SK-N-SH (cell line): ENCODE measurements at regions not wholly inside any gene's neighbourhood (a gene's known extent, or its start where the extent isn't known, plus 50 kb on each side); places are given as distances from the start of the nearest gene placed in this dataset.

Source experiments
- CTCF ChIA-PET: fragments of 300-600, 350-600 bp; formaldehyde crosslinking; extraction: SDS; loops from one replicate; lab custom pipeline; 2021; lab: Yijun Ruan, JAX
- POLR2A ChIA-PET: fragments of 350-600 bp; sonication (Branson Sonifier 250); formaldehyde crosslinking; extraction: SDS; loops from one replicate; lab custom pipeline; 2020; ENCODE audit warnings: antibody characterized with exemption, inconsistent platforms; lab: Yijun Ruan, JAX
- DNase-seq: peaks from one replicate; pipeline ENCODE4 v3.0.0; 2012
- H2AFZ ChIP-seq: fragments of 200-600 bp; sonication (generic); 2 replicates; pipeline ENCODE4 v1.8.1; 2016; ENCODE audit warnings: antibody characterized with exemption, mild to moderate bottlenecking, low read depth
- H3F3A ChIP-seq: fragments of 200-600 bp; sonication (generic); replicated peaks from 2 replicates; pipeline ENCODE3; 2016; ENCODE audit warnings: antibody characterized with exemption, mild to moderate bottlenecking; ENCODE audit not compliant: insufficient read depth
- H3K27ac ChIP-seq, 2 experiments: fragments of 200-500 bp in 1 of 2; fragments of 200-600 bp in 1 of 2; sonication (Bioruptor generic) in 1 of 2; sonication (generic), shearing (Covaris generic) in 1 of 2; 2 replicates each; pipeline versions ENCODE4 v1.5.1 to v1.6.1; 2014 to 2016; ENCODE audit warnings: low read depth in 2 of 2, inconsistent platforms in 1 of 2, low read length in 1 of 2, mild to moderate bottlenecking in 1 of 2, mixed read lengths in 1 of 2
- H3K27me3 ChIP-seq: fragments of 200-600 bp; sonication (generic), shearing (Covaris generic); 2 replicates; pipeline ENCODE4 v1.6.1; 2016; ENCODE audit warnings: mixed run types; ENCODE audit not compliant: insufficient read depth
- H3K36me3 ChIP-seq, 2 experiments: fragments of 200-500 bp in 1 of 2; fragments of 200-600 bp in 1 of 2; sonication (Bioruptor generic) in 1 of 2; sonication (generic) in 1 of 2; replicated peaks in 1 of 2; 2 replicates each; pipeline versions ENCODE3 to v1.5.1; 2014 to 2016; ENCODE audit warnings: low read length in 1 of 2, mild to moderate bottlenecking in 1 of 2; ENCODE audit not compliant: insufficient read depth in 2 of 2, control insufficient read depth in 1 of 2
- H3K4me1 ChIP-seq, 2 experiments: fragments of 200-500 bp in 1 of 2; fragments of 200-600 bp in 1 of 2; sonication (Bioruptor generic) in 1 of 2; sonication (generic), shearing (Covaris generic) in 1 of 2; 2 replicates each; pipeline versions ENCODE4 v1.5.1 to v1.6.1; 2014 to 2016; ENCODE audit warnings: low read depth in 1 of 2, low read length in 1 of 2, mixed run types in 1 of 2; ENCODE audit not compliant: insufficient read depth in 2 of 2, control insufficient read depth in 1 of 2
- H3K4me2 ChIP-seq: fragments of 200-600 bp; sonication (generic), shearing (Covaris generic); 2 replicates; pipeline ENCODE4 v1.6.1; 2017; ENCODE audit warnings: mixed run types
- H3K4me3 ChIP-seq, 2 experiments: fragments of 200-500 bp in 1 of 2; fragments of 200-600 bp in 1 of 2; sonication (Bioruptor generic) in 1 of 2; sonication (generic), shearing (Covaris generic) in 1 of 2; 2 replicates each; pipeline versions ENCODE4 v1.5.1 to v1.8.1; 2014 to 2016; ENCODE audit warnings: low read depth in 2 of 2, inconsistent platforms in 1 of 2, low read length in 1 of 2, mild to moderate bottlenecking in 1 of 2, mixed read lengths in 1 of 2, moderate library complexity in 1 of 2
- H3K79me2 ChIP-seq: fragments of 200-600 bp; sonication (generic); 2 replicates; pipeline ENCODE4 v1.8.1; 2017; ENCODE audit warnings: mild to moderate bottlenecking; ENCODE audit not compliant: insufficient read depth
- H3K9ac ChIP-seq: fragments of 200-600 bp; sonication (generic); 2 replicates; pipeline ENCODE4 v1.6.1; 2017; ENCODE audit warnings: mixed run types
- H3K9me2 ChIP-seq: fragments of 200-600 bp; sonication (generic); 2 replicates; pipeline ENCODE4 v1.6.1; 2017; ENCODE audit warnings: mixed run types
- H3K9me3 ChIP-seq: fragments of 200-600 bp; sonication (generic); 2 replicates; pipeline ENCODE4 v1.6.1; 2017; ENCODE audit warnings: mixed run types, mild to moderate bottlenecking, moderate library complexity
- H4K20me1 ChIP-seq: fragments of 200-600 bp; sonication (generic); 2 replicates; pipeline ENCODE4 v1.6.1; 2017; ENCODE audit warnings: mild to moderate bottlenecking, mixed run types; ENCODE audit not compliant: insufficient read depth
- CTCF ChIP-seq: fragments of 200-600 bp; sonication (generic); IDR thresholded peaks from 2 replicates; pipeline ENCODE4 v1.6.1; 2017; ENCODE audit warnings: antibody characterized with exemption, mild to moderate bottlenecking, moderate library complexity
- JUND ChIP-seq: IDR thresholded peaks from 2 replicates; pipeline ENCODE4 v1.4.0; 2012
- PBX3 ChIP-seq: IDR thresholded peaks from 2 replicates; pipeline ENCODE4; 2012
- TCF12 ChIP-seq: IDR thresholded peaks from 2 replicates; pipeline ENCODE4 v1.4.0; 2012
- WGBS: methylation state at CpG from one replicate; pipeline ENCODE4 v1.1.6; 2017; ENCODE audit warnings: low lambda C conversion rate; 5-methylcytosine and 5-hydroxymethylcytosine counted together
- TF ChIP-seq, protein P1 (sequence below): IDR thresholded peaks from 2 replicates; pipeline ENCODE4 v1.4.0; 2012; ENCODE audit warnings: low read depth, borderline replicate concordance
- TF ChIP-seq, protein P2 (sequence below): IDR thresholded peaks from 2 replicates; pipeline ENCODE4 v1.4.0; 2012; ENCODE audit warnings: low read depth, borderline replicate concordance

GRCh38 chr9:118984607-118985006 lies 384.6 kb downstream of the BRINP1 start:
- CTCF ChIA-PET = no interaction called here

More at GRCh38 chr9:118984607-118985006, 384.6 kb downstream of the BRINP1 start:
- Histone ChIP-seq H3F3A (no peaks in the 10 kb centered on the region), H3K4me3 (no peak overlapping the region), H3K9ac (no peak overlapping the region), H4K20me1 (no peaks in the 10 kb centered on the region), H3K27ac (no peak overlapping the region), H3K79me2 (no peaks in the 10 kb centered on the region), H3K4me2 (no peak overlapping the region), H3K27me3 (no peaks in the 10 kb centered on the region), H2AFZ (no peak overlapping the region), H3K36me3 (no peaks in the 10 kb centered on the region), H3K9me3 (no peaks in the 10 kb centered on the region), H3K9me2 (no peaks in the 10 kb centered on the region), H3K4me1 (peaks cover 0 to 2% of the 10 kb centered on the region in 2 experiments; a peak in 1 of 4 replicates)
- TF ChIP-seq, protein P1, sequence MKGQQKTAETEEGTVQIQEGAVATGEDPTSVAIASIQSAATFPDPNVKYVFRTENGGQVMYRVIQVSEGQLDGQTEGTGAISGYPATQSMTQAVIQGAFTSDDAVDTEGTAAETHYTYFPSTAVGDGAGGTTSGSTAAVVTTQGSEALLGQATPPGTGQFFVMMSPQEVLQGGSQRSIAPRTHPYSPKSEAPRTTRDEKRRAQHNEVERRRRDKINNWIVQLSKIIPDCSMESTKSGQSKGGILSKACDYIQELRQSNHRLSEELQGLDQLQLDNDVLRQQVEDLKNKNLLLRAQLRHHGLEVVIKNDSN = no peak
- no peak for TF ChIP-seq TCF12
- no peak for TF ChIP-seq JUND
- TF ChIP-seq PBX3 = no peak
- TF ChIP-seq, protein P2, sequence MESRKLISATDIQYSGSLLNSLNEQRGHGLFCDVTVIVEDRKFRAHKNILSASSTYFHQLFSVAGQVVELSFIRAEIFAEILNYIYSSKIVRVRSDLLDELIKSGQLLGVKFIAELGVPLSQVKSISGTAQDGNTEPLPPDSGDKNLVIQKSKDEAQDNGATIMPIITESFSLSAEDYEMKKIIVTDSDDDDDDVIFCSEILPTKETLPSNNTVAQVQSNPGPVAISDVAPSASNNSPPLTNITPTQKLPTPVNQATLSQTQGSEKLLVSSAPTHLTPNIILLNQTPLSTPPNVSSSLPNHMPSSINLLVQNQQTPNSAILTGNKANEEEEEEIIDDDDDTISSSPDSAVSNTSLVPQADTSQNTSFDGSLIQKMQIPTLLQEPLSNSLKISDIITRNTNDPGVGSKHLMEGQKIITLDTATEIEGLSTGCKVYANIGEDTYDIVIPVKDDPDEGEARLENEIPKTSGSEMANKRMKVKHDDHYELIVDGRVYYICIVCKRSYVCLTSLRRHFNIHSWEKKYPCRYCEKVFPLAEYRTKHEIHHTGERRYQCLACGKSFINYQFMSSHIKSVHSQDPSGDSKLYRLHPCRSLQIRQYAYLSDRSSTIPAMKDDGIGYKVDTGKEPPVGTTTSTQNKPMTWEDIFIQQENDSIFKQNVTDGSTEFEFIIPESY = no peak
- no peak for TF ChIP-seq CTCF
- WGBS = 35% methylated on average over 1 of the region's 1 CpG
- DNase-seq = no peak
- POLR2A ChIA-PET = no interaction called here
